Fibroblast of mammary gland (primary cell): ENCODE measurements at regions not wholly inside any gene's neighbourhood (a gene's known extent, or its start where the extent isn't known, plus 50 kb on each side); places are given as distances from the start of the nearest gene placed in this dataset.

Source experiments
- DNase-seq: peaks from one replicate; pipeline ENCODE4 v3.0.0-alpha.2; 2010; ENCODE audit warnings: low read depth
- H3K4me3 ChIP-seq: 2 replicates; pipeline ENCODE4 v1.5.1; 2011; ENCODE audit warnings: low read depth, mild to moderate bottlenecking, low read length, moderate library complexity; ENCODE audit not compliant: control insufficient read depth
- CTCF ChIP-seq: conservative IDR thresholded peaks from 2 replicates; pipeline ENCODE4 v1.5.1; 2011; ENCODE audit warnings: low read depth, low read length, inconsistent platforms; ENCODE audit not compliant: control insufficient read depth, insufficient read depth

DNA sequence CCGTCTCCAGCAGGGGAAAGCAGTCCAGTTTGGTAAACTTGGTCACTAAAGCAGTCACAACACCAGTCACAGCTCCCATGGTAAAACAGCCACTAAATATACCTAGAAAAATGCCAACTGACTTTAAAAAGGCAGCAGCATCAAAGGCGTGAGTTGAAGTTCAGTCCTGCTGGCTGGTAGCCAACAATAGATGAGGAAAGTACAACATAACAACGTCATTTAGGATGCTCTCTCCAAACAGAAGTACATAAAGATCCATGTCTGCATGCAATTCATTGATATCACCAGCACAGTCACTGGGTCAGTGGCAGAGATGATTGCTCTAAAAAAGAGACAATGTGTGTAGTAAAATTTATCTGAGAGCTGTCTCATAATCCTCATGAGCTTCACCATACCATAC lies 59.3 kb upstream of the TMPO start:
- TF ChIP-seq CTCF: no peak
- H3K4me3 ChIP-seq: no peak overlapping the region
- no peak for DNase-seq

- DNase-seq: peak; percentile 30
- peak overlapping the region; percentile 29 for H3K4me3 ChIP-seq
Measured at GRCh38 chr12:98456576-98457573, 58.5 kb upstream of the TMPO start.

GRCh38 chr12:98464190-98464589 lies 51.2 kb upstream of the TMPO start:
- peak; percentile 81 for DNase-seq
- H3K4me3 ChIP-seq: no peak overlapping the region
- TF ChIP-seq CTCF: no peak

More at GRCh38 chr12:98456576-98457573, 58.5 kb upstream of the TMPO start:
- no peak for TF ChIP-seq CTCF

DNA sequence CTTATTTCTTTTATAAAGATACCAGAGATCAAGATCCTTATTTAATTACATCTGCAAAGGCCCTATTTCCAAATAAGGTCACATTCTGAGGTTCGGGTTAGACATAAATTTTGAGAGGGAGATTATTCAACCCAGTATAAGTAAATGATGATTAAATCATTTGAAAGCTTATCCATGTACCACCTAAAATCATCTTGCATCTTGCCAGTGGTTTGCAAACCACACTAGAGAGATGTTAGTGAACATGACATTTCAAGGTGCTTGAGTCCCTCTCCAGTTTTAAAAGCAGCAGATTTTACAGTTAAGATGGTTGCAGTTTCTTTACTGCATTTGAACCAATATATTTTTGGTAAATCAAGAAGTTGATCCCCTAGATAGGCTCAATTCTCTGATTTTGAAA lies 49.9 kb upstream of the TMPO start:
- no peak overlapping the region for H3K4me3 ChIP-seq
- DNase-seq: no peak
- TF ChIP-seq CTCF: no peak
